ENCODE measurements at regions not wholly inside any gene's neighbourhood (a gene's known extent, or its start where the extent isn't known, plus 50 kb on each side); places are given as distances from the start of the nearest gene placed in this dataset.

DNA sequence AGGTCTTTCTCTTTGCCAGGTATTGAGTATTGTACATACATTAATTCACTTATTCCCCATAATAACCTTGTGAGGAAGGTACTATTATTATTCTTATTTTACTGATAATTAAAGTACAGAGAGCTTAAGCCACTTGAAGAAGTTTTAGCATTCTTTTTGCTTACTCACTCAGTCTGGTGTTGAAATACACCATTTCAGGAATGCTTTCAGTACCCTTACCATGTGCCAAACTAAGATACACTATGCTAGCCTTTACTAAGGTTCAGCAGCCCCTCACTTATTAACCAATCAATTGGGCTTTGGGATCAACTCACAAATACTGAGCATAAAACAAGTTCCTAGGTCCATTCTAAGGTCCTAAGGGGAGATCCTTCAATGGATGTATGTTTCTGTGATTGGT is 179.0 kb upstream of the FGF13 start:
- TF ChIP-seq, protein P1, sequence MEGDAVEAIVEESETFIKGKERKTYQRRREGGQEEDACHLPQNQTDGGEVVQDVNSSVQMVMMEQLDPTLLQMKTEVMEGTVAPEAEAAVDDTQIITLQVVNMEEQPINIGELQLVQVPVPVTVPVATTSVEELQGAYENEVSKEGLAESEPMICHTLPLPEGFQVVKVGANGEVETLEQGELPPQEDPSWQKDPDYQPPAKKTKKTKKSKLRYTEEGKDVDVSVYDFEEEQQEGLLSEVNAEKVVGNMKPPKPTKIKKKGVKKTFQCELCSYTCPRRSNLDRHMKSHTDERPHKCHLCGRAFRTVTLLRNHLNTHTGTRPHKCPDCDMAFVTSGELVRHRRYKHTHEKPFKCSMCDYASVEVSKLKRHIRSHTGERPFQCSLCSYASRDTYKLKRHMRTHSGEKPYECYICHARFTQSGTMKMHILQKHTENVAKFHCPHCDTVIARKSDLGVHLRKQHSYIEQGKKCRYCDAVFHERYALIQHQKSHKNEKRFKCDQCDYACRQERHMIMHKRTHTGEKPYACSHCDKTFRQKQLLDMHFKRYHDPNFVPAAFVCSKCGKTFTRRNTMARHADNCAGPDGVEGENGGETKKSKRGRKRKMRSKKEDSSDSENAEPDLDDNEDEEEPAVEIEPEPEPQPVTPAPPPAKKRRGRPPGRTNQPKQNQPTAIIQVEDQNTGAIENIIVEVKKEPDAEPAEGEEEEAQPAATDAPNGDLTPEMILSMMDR (conservative IDR thresholded peaks at IDR 0.05; ENCODE audit: low read length) = no peak
- no peak for TF ChIP-seq EZH2phosphoT487 (IDR thresholded peaks at IDR 0.05; ENCODE audit: borderline replicate concordance, low read depth, low read length)
